Tibial artery (tissue), 4 donors: ENCODE measurements at regions not wholly inside any gene's neighbourhood (a gene's known extent, or its start where the extent isn't known, plus 50 kb on each side); places are given as distances from the start of the nearest gene placed in this dataset.

Experiments
- DNase-seq, 2 donors: peaks; one replicate each; pipeline ENCODE4 v3.0.0-alpha.2; 2019
- H3K27ac ChIP-seq, 2 donors: fragments of 200-600 bp; sonication (generic) in 1 of 2; 1 replicate in 1 of 2; 2 replicates in 1 of 2; pipeline ENCODE4 v1.5.1; 2018 to 2019; ENCODE audit warnings: mild to moderate bottlenecking in 1 of 2
- H3K27me3 ChIP-seq, 2 donors: fragments of 200-600 bp; sonication (generic) in 1 of 2; one replicate each; pipeline versions ENCODE4 v1.5.1 to v1.6.0; 2016 to 2019
- H3K36me3 ChIP-seq, 3 donors: fragments of 200-600 bp; sonication (generic) in 2 of 3; one replicate each; pipeline ENCODE4 v1.5.1; 2016 to 2019; ENCODE audit warnings: mild to moderate bottlenecking in 2 of 3
- H3K4me1 ChIP-seq, 4 donors: fragments of 200-600 bp; sonication (generic) in 2 of 4; 1 replicate in 3 of 4; 2 replicates in 1 of 4; pipeline ENCODE4 v1.5.1; 2016 to 2019
- H3K4me3 ChIP-seq, 2 donors: fragments of 200-600 bp; sonication (generic) in 1 of 2; 1 replicate in 1 of 2; 2 replicates in 1 of 2; pipeline ENCODE4 v1.5.1; 2018 to 2019; ENCODE audit warnings: mild to moderate bottlenecking in 2 of 2
- H3K9me3 ChIP-seq, 3 donors: fragments of 200-600 bp; sonication (generic) in 1 of 3; one replicate each; pipeline ENCODE4 v1.5.1; 2016 to 2019
- intact Hi-C: fragments of 100-400 bp; cut with DNase I; formaldehyde crosslinking; loops from one replicate; pipeline ENCODE4 v1.15.0; 2023; ENCODE audit warnings: low total_unique reads
- TF ChIP-seq, protein P1 (sequence below), 2 experiments: fragments of 200-600 bp in 1 of 2; fragments of 450-650 bp in 1 of 2; IDR thresholded peaks; one replicate each; pipeline ENCODE4 v1.5.1; 2017 to 2019; ENCODE audit warnings: antibody characterized with exemption in 2 of 2, mild to moderate bottlenecking in 1 of 2, moderate library complexity in 1 of 2

DNA sequence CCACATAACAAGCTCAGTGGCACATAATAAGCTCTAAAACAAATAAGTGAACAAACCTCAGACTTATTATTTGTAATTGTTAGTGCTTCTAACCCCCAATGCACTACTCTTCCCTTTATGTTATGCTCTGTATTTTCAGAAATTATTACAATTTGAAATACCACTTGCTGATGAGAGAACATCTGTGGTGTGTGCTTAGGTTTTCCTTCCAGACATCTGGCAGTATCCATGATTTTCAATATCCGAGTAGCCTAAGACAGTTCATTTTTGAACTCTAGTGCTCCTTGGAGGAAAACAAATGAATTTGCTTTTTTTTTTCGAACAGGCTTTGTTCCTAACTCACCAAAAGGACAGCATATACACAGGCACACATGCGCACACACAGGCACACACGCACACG, 278.7 kb upstream of the CLNK start:
- TF ChIP-seq, protein P1, sequence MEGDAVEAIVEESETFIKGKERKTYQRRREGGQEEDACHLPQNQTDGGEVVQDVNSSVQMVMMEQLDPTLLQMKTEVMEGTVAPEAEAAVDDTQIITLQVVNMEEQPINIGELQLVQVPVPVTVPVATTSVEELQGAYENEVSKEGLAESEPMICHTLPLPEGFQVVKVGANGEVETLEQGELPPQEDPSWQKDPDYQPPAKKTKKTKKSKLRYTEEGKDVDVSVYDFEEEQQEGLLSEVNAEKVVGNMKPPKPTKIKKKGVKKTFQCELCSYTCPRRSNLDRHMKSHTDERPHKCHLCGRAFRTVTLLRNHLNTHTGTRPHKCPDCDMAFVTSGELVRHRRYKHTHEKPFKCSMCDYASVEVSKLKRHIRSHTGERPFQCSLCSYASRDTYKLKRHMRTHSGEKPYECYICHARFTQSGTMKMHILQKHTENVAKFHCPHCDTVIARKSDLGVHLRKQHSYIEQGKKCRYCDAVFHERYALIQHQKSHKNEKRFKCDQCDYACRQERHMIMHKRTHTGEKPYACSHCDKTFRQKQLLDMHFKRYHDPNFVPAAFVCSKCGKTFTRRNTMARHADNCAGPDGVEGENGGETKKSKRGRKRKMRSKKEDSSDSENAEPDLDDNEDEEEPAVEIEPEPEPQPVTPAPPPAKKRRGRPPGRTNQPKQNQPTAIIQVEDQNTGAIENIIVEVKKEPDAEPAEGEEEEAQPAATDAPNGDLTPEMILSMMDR (IDR thresholded peaks at IDR 0.05): no peak
- no peak for DNase-seq
- H3K36me3 ChIP-seq: no peaks in the 10 kb centered on the region
- intact Hi-C loops: no loop called here
- no peak overlapping the region for H3K4me3 ChIP-seq
- no peaks in the 10 kb centered on the region for H3K9me3 ChIP-seq
- no peaks in the 10 kb centered on the region for H3K27me3 ChIP-seq
- H3K4me1 ChIP-seq: no peaks in the 10 kb centered on the region
- H3K27ac ChIP-seq: no peak overlapping the region

DNA sequence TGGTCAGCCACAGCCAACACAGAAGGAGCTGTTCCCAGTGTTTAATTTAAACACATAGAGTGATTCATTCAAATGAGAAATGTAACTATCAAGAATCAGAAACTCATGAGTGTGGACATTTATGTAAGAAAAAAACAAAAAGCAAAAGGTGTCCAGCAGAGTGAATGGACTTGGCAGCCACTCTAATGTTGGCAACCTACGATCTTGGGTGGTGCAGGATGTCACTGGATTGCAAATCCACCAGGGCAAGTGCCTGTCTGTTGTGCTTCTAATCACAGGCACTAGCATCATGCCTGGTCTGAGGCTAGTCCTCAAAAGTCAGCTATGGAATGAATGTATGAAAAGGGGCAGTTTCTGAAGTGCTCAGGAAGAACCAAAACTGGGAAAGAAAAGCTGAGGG, 277.7 kb upstream of the CLNK start:
- intact Hi-C loops: no loop called here
- DNase-seq: no peak

DNA sequence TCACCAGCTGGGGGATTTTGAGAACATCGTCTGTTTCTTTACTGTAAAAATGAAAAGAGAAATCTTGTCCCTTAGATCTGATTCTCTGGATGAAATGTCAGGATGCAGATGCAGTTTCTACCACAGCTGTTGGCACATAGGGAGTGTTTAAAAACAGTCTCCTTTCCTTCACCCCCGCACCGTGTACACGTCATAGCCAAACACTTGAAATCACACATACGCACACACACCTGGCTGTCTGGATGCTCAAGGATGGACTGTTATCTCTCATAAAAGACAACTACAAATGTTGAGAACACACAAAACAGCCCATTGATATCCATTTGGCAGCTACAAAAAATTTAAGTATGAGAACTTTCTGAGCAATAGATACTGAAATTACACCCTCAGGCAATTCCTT, 275.8 kb upstream of the CLNK start:
- DNase-seq: no peak

More for the DNA sequence above, 277.7 kb upstream of the CLNK start:
- Histone ChIP-seq H3K27me3 (no peaks in the 10 kb centered on the region), H3K36me3 (no peaks in the 10 kb centered on the region), H3K9me3 (no peaks in the 10 kb centered on the region), H3K27ac (no peak overlapping the region), H3K4me1 (no peaks in the 10 kb centered on the region), H3K4me3 (no peak overlapping the region)
- TF ChIP-seq, protein P1 (IDR thresholded peaks at IDR 0.05): no peak

DNA sequence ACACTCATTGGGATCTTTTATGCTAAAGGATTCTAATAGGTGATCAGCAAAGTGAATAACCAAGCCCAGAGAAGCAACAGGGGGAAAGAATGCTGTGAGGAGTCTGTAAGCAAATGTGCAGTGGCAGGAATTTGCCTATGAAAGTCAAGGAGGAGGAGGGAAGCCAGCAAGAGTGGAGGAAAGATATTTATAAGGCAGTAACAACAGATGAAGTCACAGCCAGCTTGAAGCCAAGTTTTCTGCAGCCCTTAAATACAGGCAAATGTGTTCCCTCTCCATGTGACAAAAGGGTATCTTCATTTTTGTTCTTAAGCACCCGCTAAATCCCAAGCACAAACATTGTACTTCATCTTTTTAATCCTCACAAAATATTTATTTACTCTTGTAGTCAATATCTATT, 275.0 kb upstream of the CLNK start:
- no peaks in the 10 kb centered on the region for H3K27me3 ChIP-seq
- no peak for DNase-seq
- H3K36me3 ChIP-seq: no peaks in the 10 kb centered on the region
- no peaks in the 10 kb centered on the region for H3K4me1 ChIP-seq
- no peak overlapping the region for H3K27ac ChIP-seq
- H3K4me3 ChIP-seq: no peak overlapping the region
- TF ChIP-seq, protein P1 (IDR thresholded peaks at IDR 0.05): no peak
- intact Hi-C loops: no loop called here
- H3K9me3 ChIP-seq: no peaks in the 10 kb centered on the region

More for the DNA sequence above, 275.8 kb upstream of the CLNK start:
- intact Hi-C loops: no loop called here
- no peak overlapping the region for H3K4me3 ChIP-seq
- TF ChIP-seq, protein P1 (IDR thresholded peaks at IDR 0.05): no peak
- H3K36me3 ChIP-seq: no peaks in the 10 kb centered on the region
- H3K9me3 ChIP-seq: no peaks in the 10 kb centered on the region
- H3K27me3 ChIP-seq: no peaks in the 10 kb centered on the region
- H3K4me1 ChIP-seq: no peaks in the 10 kb centered on the region
- H3K27ac ChIP-seq: no peak overlapping the region

DNA sequence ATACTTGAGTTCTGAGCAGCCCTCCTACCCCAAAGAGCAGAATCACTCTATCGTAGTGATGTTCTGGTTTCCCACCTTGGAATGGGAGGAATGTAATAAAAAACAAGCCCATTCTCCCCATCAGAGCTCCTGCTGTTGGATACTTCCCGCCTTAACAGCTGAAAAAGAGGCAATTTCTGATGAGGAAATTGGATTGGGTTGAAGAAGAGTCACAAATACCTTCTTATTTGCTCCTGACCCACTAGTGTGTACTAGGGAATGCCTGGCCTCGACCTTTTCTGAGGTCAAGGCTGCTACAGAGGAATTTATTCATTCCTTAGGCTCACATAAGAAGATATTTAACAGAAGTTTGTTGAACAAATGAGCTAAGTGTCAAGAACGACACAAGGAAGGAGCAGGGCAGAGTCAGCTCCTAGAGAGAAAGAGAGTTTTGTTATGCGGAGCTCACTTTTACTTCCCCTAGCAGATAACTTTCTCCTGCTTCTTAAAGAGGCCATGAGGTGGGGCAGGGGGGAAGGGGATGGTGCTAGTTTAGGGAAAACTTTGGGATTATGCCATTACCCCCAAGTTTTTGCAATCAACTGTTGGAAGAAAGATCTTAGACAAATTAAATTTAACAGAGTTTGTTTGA, 273.8 kb upstream of the CLNK start:
- DNase-seq: no peak
- Histone ChIP-seq H3K4me1 (no peaks in the 10 kb centered on the region), H3K36me3 (no peaks in the 10 kb centered on the region), H3K9me3 (no peaks in the 10 kb centered on the region), H3K27ac (no peak overlapping the region), H3K27me3 (no peaks in the 10 kb centered on the region), H3K4me3 (no peak overlapping the region)
- TF ChIP-seq, protein P1 (IDR thresholded peaks at IDR 0.05): no peak
- intact Hi-C loops: no loop called here

DNA sequence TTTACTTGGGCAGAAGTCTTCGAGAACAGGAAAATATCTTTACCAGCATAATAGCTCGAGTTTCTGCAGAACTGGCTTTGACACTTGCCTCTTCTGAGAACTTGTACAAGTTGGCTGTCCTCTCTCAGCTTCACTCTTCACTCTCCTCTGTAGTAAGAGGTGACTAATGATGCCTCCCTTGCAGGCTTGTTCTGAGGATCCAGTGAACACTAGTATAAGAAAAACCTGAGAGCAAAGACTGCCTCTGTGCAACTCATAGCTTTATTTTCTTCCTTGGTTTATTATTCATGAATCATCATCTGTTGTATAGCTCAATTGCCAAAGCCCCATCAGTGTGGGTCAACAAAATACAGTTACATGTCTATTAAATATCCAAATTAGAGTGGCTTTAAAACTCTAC, 266.7 kb upstream of the CLNK start:
- intact Hi-C loops: no loop called here
- no peaks in the 10 kb centered on the region for H3K9me3 ChIP-seq
- no peaks in the 10 kb centered on the region for H3K36me3 ChIP-seq
- H3K4me3 ChIP-seq: no peak overlapping the region
- no peak for DNase-seq
- H3K4me1 ChIP-seq: no peaks in the 10 kb centered on the region
- H3K27ac ChIP-seq: no peak overlapping the region
- TF ChIP-seq, protein P1 (IDR thresholded peaks at IDR 0.05): no peak
- H3K27me3 ChIP-seq: no peaks in the 10 kb centered on the region
